GM19099 (cell line): ENCODE measurements at regions not wholly inside any gene's neighbourhood (a gene's known extent, or its start where the extent isn't known, plus 50 kb on each side); places are given as distances from the start of the nearest gene placed in this dataset.

ENCODE experiments used
- POLR2A ChIP-seq: IDR thresholded peaks from 3 replicates; pipeline ENCODE4 v1.6.1; 2011; ENCODE audit warnings: low read depth; ENCODE audit not compliant: insufficient read length; ENCODE audit errors: extremely low read depth

DNA sequence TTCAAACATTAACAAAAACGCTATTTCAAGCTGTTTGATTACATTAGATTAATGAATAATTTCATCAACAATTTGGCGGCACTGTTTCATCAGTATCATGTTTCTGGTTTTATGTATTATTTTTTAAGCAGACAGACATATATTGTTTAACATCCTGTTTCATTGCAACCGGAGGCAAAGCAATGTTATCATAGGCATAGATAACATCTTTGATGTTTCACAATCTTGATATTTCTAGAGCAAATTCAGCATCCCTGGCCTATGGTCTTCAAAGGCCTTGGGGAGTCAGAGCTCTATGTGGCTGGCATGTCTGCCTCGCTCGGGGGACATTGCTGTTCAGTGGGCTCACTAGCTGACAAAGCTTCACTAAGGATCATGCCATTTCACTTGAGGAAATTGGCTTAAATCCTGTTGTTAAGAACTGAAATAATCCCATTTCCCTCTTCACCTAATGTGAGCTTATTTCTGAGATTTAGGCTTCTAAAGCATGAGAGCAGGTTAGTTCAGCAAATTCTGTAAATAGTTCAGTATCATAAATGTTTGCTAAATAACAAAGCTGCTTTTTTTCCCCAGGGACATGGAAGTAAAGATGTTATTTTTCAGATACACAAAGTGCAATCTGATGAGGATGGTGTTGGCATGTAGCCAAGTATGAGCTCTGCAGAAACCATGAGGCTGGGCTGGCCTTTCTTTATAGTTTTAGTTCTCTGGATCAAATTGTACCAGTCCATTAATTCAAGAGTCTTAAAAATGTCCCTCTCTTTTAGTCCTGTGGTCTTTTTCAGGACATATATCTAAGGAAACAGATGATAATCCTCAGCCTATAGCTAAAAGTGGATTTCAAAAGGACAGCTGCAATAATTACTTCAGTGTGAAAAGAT lies 941.4 kb downstream of the PLOD2 start:
- TF ChIP-seq POLR2A, result no peak

DNA sequence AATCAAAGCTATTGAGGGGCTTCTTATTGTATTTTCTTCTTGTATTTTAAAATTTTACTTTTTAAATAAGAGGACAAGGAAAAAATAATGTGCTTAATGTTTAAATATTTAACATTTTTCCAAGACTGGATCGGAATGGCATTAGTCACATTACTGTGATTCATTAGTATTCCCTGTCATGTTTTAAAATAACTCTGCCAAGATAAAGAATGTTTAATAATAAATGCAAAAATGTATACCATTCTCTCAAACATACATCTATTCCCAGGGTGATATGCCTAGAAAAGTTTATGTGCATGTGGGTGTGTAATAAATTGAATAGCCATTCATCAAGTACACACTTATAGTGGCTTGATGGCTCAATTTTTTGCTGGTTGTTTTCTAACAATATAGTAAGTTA lies 936.1 kb downstream of the PLOD2 start:
- TF ChIP-seq POLR2A, result no peak

DNA sequence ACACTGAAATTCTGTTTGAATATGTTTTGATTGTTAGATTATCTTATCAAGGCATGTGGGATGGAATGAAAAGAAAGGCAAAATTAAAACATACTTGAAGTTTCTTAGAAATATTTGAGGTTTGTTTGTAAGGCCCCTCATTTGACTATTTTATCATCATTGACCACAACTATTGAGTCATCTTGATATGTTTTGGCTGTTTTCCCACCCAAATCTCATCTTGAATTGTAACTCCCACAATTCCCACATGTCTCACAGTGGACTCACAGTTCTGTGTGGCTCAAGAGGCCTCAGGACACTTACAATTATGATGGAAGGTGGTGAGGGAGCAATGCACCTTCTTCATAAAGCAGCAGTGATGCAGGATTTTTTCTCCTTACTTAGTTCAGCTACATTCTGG lies 917.1 kb downstream of the PLOD2 start:
- TF ChIP-seq POLR2A, result no peak

DNA sequence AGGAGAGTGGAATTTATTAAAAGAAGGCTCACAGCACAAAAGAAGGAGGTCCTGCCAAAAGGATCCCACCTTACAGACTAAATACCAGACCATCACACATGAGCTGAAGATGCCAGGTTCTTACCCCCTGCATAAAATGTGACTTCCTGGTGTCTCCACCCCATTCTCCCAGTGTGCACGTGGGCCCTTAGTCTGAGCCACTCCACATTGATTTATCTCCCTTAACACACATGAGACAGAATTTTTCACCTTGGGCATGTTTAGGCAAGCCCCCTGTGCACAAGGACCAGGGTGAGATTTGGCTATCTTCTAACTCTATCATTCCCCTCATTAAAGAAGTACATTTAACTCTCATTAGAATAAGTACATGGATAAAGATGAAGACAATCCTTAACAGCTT lies 916.7 kb downstream of the PLOD2 start:
- no peak for TF ChIP-seq POLR2A

DNA sequence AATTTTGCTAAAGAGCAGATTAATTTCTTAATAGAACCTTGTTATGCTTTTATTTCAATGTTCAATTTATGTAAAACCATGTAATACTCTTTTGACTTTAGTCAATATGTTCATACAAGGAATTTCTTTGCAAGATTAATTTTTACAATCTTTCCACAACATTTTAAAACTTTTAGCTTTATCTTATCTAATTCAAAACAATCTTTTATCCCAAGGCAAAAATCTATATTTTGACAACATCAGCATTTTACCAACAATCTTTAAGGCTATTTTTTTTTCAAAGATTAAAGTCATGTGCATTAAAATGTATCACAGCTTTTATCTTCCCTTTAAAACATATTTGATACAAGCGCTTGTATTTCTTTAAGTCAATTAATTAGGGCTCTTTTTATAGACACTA lies 914.7 kb downstream of the PLOD2 start:
- no peak for TF ChIP-seq POLR2A

DNA sequence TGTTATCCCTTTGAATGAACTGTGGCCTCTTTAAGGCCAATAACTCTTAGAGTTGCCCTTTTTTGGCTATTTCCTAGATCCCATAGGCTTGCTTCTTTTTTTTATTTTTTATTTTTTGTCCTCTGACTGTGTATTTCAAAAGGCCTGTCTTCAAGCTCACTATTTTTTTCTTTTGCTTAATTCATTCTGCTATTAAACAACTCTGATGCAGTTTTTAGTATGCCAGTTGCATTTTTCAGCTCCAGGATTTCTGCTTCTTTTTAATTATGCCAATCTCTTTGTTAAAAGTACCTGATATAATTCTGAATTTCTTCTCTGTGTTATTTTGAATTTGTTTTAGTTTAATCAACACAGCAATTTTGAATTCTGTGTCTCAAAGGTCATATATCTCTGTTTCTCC lies 912.1 kb downstream of the PLOD2 start:
- TF ChIP-seq POLR2A, result no peak

DNA sequence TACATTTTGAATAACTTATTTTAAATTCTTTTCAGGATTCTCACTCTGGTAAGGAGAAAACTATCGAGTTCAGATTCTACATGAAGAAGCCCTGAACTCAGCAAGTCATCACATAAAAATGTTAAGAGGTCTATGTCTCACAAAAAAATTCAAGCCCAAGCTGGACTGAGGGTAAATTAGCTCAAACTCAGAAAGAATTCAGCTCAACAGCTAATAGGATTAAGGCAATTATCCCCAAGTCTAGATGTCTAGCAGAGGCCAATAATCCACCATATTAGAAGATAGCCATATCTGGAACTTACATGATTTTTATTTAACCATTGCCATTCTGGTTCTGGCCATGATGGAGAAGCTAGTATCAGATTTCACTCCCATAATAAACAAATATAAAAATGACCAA lies 909.7 kb downstream of the PLOD2 start:
- TF ChIP-seq POLR2A, result no peak

DNA sequence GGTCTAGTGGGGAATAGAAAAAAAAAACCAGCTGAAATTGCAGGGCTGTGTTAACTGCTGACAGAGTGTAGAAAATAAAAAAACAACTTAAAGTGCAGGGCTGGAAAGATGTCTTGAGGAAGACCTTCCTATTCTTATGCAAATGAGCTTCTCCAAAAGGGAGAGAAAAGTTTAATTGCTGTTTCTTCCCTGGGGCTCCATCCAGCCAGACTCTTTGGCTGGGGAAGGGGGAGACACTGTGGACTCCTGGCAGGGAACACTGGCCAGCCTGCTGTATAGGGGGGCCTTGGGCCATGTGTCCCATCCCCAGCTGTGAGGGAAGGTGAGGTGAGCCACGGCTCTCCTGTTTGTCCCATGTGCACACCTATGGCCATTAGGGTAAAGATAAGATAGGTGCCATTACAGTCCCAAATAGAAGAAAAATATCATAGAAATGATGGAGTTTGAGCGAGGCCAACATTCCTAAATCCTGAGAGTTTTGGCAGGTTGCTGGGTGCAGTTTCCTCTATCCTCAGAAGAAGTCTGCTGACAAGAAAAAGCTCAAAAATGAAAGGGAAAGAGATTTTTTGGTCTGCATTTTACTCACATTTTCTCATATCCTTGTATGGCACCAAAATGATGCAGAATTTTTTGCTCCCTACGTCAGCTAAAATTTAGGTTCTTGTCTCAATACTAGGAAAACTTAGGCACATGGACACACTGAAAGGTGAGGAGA lies 901.7 kb downstream of the PLOD2 start:
- no peak for TF ChIP-seq POLR2A

DNA sequence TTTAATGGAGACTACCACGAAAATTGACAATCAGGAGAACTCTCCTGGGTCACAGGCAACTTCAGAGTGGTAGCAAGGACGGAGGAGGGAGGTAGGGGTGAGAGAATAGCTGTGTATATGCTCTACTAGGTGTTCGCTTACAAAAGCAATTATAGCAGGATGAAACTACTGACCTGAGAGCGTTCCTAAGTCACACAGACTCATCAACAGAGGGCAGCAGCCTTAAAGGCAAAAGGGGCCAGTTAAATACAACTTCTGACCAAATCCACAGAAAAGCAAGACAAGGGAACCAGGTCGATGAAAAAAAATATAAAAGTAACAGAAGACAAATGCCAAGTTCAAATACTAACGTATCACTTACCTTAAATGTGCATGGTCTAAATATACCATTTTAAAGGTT lies 894.6 kb downstream of the PLOD2 start:
- TF ChIP-seq POLR2A, result no peak

DNA sequence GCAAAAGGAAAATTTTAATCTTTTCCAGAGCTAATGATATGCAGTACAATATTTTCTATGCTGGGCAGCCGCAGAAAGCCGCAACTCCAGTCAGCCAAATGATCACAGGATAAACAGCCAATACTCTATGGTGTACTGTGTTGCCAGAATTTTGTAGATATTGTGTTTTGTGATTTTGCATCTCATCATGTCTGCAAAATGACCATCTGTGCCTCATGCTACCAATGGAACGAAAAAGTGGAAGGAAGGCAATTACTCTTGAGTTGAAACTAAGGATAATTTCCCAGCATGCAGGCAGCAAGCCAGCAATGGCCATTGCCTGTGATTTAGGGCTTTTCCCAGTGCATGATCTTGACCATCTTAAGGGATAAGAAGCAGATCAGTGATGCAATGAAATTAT lies 891.9 kb downstream of the PLOD2 start:
- TF ChIP-seq POLR2A, result no peak

DNA sequence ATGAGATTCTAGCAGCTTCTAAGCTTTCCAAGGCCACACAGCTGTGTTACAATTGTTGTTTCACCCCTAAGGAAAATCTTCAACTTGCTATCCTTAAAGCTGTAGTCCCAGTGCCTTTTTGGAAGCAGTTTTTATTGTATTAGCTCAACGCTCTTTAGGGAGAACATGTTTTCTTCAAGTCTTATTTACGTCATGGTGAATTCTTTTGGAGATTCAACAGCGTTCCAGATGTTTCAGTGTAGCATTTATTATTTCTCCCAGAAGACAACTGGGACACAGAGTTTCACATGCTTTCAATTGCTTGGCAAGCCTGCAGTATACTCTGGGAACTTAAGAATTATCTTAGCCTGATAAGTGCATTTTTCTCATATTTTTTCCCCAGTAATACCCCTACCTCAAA lies 888.3 kb downstream of the PLOD2 start:
- TF ChIP-seq POLR2A, result no peak

DNA sequence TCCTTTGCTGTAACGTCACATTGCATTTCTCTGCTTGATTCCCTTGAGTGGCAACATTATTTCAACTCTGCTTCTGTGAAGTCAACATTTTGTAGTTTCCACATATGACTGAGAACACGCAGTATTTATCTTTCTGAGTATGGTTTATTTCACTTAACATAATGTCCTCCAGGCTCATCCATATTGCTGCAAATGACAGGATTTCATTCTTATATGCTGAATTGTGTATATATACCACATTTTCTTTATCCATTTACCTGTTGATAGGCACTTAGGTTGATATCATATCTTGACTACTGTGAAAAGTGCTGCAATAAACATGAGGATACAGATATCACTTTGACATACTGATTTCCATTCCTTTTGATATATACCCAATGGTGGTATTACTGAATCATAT lies 878.5 kb downstream of the PLOD2 start:
- TF ChIP-seq POLR2A, result no peak

DNA sequence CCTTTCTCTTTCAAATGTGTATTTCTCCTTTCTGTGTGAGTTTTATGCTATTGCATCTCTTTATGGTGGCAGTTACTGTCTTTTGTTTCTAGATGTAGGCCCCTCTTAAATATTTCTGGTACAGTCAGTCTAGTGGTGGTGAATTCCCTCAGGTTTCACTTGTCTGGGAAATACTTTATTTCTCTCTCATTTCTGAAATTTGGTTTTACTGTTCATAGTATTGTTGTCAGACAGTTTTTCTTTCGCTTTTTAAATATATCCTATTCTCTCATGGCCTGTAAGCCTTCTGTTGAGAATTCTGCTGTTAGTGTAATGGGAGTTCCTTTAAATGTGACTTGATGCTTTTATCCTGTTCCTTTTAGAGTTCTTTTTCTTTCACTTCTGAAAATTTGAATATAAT lies 874.0 kb downstream of the PLOD2 start:
- no peak for TF ChIP-seq POLR2A

DNA sequence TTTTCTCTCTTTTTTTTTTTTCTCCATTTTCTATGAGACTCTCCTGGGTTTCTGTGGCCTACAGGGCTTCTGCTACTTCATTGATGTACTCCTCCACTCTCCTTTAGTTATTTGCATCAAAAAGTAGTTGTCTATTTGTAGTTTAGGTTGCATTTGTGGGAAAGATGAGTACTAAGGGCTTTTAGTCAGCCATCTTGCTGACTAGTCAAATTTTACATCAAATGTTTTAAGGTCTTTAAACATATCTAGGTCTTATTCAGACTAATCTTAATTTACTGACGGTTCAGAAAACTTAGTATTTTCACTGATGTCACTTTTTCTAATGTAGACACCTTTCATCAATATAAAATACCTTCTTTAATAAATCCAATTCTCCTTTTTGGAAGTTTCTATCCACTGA lies 871.0 kb downstream of the PLOD2 start:
- no peak for TF ChIP-seq POLR2A

DNA sequence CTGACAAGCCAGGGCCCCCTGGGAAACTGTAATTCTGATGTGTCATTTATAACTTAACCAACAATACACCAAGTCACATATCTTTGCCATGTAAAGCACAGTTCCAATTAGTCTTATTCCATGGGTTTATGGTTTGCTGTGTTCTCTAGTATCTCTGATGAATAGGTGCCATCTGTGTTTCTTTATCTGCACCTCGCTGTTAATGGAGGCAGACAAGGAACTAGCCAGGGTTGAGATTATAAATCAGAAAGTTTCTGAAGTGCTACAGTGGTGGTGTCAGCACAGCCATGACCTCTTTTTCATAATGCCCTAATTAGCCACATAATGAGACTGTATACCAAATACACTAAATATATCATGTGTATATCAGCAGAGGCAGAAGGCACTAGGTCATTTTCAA lies 866.4 kb downstream of the PLOD2 start:
- no peak for TF ChIP-seq POLR2A

DNA sequence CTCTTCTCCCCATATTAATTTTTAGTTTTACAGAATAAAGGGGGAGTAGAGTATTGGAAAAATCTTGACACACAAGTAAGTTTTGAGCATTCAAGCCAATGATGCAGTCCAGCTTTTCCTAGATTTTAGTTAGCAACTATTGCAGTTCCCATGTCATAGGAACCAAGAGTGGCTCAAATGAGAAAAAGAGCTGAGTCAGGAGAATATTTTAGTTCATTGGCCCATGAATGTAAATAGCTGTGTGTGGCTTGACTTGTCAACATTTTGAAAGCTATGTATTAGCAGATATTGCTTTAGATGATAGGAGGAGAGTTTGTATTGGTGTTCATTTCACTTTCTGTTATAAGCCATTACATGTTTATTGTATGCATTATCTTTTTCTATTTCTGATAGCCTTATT lies 853.7 kb downstream of the PLOD2 start:
- TF ChIP-seq POLR2A, result no peak
